GM23248 (cell line): ENCODE measurements at regions not wholly inside any gene's neighbourhood (a gene's known extent, or its start where the extent isn't known, plus 50 kb on each side); places are given as distances from the start of the nearest gene placed in this dataset.

Experiments used
- EZH2 ChIP-seq: fragments of 200-600 bp; sonication (generic); IDR thresholded peaks from 2 replicates; pipeline ENCODE4 v1.6.1; 2018; ENCODE audit warnings: antibody characterized with exemption, mild to moderate bottlenecking; ENCODE audit not compliant: insufficient read depth, poor library complexity, severe bottlenecking
- EZH2phosphoT487 ChIP-seq: fragments of 200-600 bp; sonication (generic); IDR thresholded peaks from 2 replicates; pipeline ENCODE4 v1.6.1; 2018; ENCODE audit warnings: antibody characterized with exemption, moderate library complexity, mild to moderate bottlenecking, low read depth; ENCODE audit not compliant: insufficient read depth

DNA sequence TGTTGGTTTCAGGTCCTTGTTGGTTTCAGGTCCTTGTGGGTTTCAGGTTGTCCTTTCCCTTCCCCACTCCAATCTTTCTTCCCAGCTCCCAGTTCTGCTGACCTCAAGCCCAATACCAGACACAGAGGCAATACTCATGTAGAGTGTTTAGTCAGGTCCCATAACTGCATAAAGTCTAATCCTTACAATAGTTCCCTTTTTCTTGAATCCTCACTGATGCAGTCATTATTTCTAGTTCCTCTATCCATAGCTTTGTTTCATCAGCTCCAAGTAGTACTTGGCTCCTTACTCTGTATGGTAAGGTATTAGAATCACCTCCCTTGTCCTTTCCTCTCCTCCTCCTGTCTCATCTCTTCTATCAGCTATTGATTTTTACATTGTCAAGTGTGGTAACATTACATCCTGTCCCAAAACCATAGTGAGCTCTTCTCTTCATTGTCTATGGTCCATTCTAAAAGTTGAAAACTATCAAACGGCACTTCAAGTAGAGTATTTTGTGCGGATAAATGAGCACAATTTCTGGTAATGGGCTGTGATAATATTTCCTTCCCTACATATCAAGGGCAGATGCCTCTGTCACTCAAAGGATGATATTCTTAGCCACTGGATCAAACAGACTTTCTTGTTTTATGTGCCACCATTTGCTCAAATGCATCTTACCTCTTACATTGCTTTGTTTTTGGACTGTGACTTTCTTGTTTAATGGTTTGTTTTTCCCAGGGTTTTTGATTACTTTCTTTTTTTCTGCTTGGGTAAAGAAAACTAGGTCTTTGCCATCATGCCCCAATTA lies 57.2 kb upstream of the JDP2 start:
- TF ChIP-seq EZH2, result no peak
- TF ChIP-seq EZH2phosphoT487, result no peak
